IMR-90 (cell line): ENCODE measurements at regions not wholly inside any gene's neighbourhood (a gene's known extent, or its start where the extent isn't known, plus 50 kb on each side); places are given as distances from the start of the nearest gene placed in this dataset.

Source experiments
- ATAC-seq: fragments of 200-7000 bp; cut with Tn5 transposase; 2 replicates; pipeline ENCODE4 v1.9.1; 2020; ENCODE audit warnings: low read depth, mild to moderate bottlenecking, moderate library complexity
- BruUV-seq: library from RNA; stranded (reverse); fragments of 400-500 nt; replicated peaks from 2 replicates; lab custom pipeline; 2021; lab: Mats Ljungman, UMichigan
- CTCF ChIA-PET: fragments of 300-600 bp; formaldehyde crosslinking; extraction: SDS; loops from one replicate; lab custom pipeline; 2021; ENCODE audit warnings: antibody characterized with exemption; lab: Yijun Ruan, JAX
- POLR2A ChIA-PET: fragments of 300-600 bp; sonication (Branson Sonifier 250); formaldehyde crosslinking; loops from one replicate; lab custom pipeline; 2022; ENCODE audit warnings: antibody characterized with exemption; ENCODE audit not compliant: unreplicated experiment; lab: Charles Lee
- DNase-seq: peaks from one replicate; pipeline ENCODE4 v3.0.0; 2013
- H2AFZ ChIP-seq: replicated peaks from 2 replicates; pipeline ENCODE3; 2013; ENCODE audit warnings: low read length, mild to moderate bottlenecking; ENCODE audit not compliant: poor library complexity
- H2AK5ac ChIP-seq: 2 replicates; pipeline ENCODE4 v1.6.1; 2013; ENCODE audit warnings: low read depth, low read length, inconsistent platforms
- H2AK9ac ChIP-seq: replicated peaks from 2 replicates; pipeline ENCODE3; 2013; ENCODE audit warnings: mild to moderate bottlenecking, low read depth, low read length, moderate library complexity; ENCODE audit not compliant: poor library complexity
- H2BK120ac ChIP-seq: 2 replicates; pipeline ENCODE4 v1.6.1; 2013; ENCODE audit warnings: low read depth, low read length, inconsistent platforms
- H2BK15ac ChIP-seq: 3 replicates; pipeline ENCODE4 v1.6.1; 2013; ENCODE audit warnings: low read depth, low read length, inconsistent platforms
- H2BK20ac ChIP-seq: 2 replicates; pipeline ENCODE4 v1.6.1; 2013; ENCODE audit warnings: low read depth, mild to moderate bottlenecking, inconsistent platforms, low read length, moderate library complexity
- H2BK5ac ChIP-seq: 2 replicates; pipeline ENCODE4 v1.6.1; 2013; ENCODE audit warnings: mild to moderate bottlenecking, low read depth, low read length, inconsistent platforms; ENCODE audit not compliant: poor library complexity, severe bottlenecking
- H3K14ac ChIP-seq: replicated peaks from 2 replicates; pipeline ENCODE4 v1.6.1; 2013; ENCODE audit warnings: low read depth, low read length, inconsistent platforms
- H3K18ac ChIP-seq: 2 replicates; pipeline ENCODE4 v1.6.1; 2013; ENCODE audit warnings: low read depth, low read length, control low read depth
- H3K23ac ChIP-seq: 2 replicates; pipeline ENCODE4 v1.6.1; 2013; ENCODE audit warnings: low read depth, low read length, inconsistent platforms
- H3K27ac ChIP-seq: 2 replicates; pipeline ENCODE4 v1.5.1; 2013; ENCODE audit warnings: mild to moderate bottlenecking, control low read depth, low read length; ENCODE audit not compliant: insufficient read depth
- H3K27me3 ChIP-seq: 2 replicates; pipeline ENCODE4 v1.6.1; 2013; ENCODE audit warnings: low read length; ENCODE audit not compliant: control insufficient read depth, insufficient read depth
- H3K36me3 ChIP-seq: 2 replicates; pipeline ENCODE4 v1.6.1; 2013; ENCODE audit warnings: low read length, mixed read lengths; ENCODE audit not compliant: control insufficient read depth, insufficient read depth
- H3K4ac ChIP-seq: 2 replicates; pipeline ENCODE4 v1.6.1; 2013; ENCODE audit warnings: low read depth, low read length, inconsistent platforms
- H3K4me1 ChIP-seq: 2 replicates; pipeline ENCODE4 v1.6.1; 2013; ENCODE audit warnings: low read length, mixed read lengths; ENCODE audit not compliant: control insufficient read depth, insufficient read depth
- H3K4me2 ChIP-seq: 2 replicates; pipeline ENCODE4 v1.6.1; 2013; ENCODE audit warnings: low read depth, mild to moderate bottlenecking, control low read depth, low read length, moderate library complexity
- H3K4me3 ChIP-seq: 2 replicates; pipeline ENCODE4 v1.5.1; 2013; ENCODE audit warnings: low read depth, mild to moderate bottlenecking, control low read depth, low read length, moderate library complexity; ENCODE audit not compliant: insufficient read depth
- H3K56ac ChIP-seq: 2 replicates; pipeline ENCODE4 v1.6.1; 2013; ENCODE audit warnings: low read length, inconsistent platforms; ENCODE audit not compliant: insufficient read depth; ENCODE audit errors: extremely low read depth
- H3K79me1 ChIP-seq, 2 experiments: 2 replicates each; pipeline ENCODE4 v1.6.1; 2013; ENCODE audit warnings: low read length in 2 of 2, inconsistent platforms in 1 of 2, low read depth in 1 of 2
- H3K9ac ChIP-seq: 2 replicates; pipeline ENCODE4 v1.6.1; 2013; ENCODE audit warnings: low read depth, low read length, control low read depth
- H3K9me1 ChIP-seq: 2 replicates; pipeline ENCODE4 v1.6.1; 2013; ENCODE audit warnings: low read length, inconsistent platforms; ENCODE audit not compliant: insufficient read depth
- H3K9me3 ChIP-seq: 2 replicates; pipeline ENCODE4 v1.6.1; 2013; ENCODE audit warnings: low read length; ENCODE audit not compliant: control insufficient read depth, insufficient read depth
- H4K20me1 ChIP-seq: 2 replicates; pipeline ENCODE4 v1.6.1; 2013; ENCODE audit warnings: low read length, inconsistent platforms; ENCODE audit not compliant: insufficient read depth
- H4K5ac ChIP-seq: 2 replicates; pipeline ENCODE4 v1.6.1; 2013; ENCODE audit warnings: mild to moderate bottlenecking, low read depth, low read length, control low read depth
- H4K8ac ChIP-seq, 2 experiments: 2 replicates each; pipeline ENCODE4 v1.6.1; 2013; ENCODE audit warnings: low read depth in 2 of 2, low read length in 2 of 2, control low read depth in 1 of 2, inconsistent platforms in 1 of 2
- H4K91ac ChIP-seq: 2 replicates; pipeline ENCODE4 v1.6.1; 2013; ENCODE audit warnings: low read depth, low read length, inconsistent platforms; ENCODE audit not compliant: insufficient read depth
- BHLHE40 ChIP-seq: fragments of 150-350 bp; IDR thresholded peaks from 2 replicates; pipeline ENCODE4 v1.6.1; 2016; ENCODE audit warnings: mild to moderate bottlenecking, low read depth, low read length
- CEBPB ChIP-seq: IDR thresholded peaks from 2 replicates; pipeline ENCODE4 v1.6.1; 2012; ENCODE audit warnings: low read depth, low read length, improper control_type of control experiment
- CHD1 ChIP-seq: IDR thresholded peaks from 2 replicates; pipeline ENCODE4 v1.6.1; 2012; ENCODE audit warnings: low read depth, low read length, improper control_type of control experiment
- CTCF ChIP-seq: conservative IDR thresholded peaks from 2 replicates; pipeline ENCODE4 v1.5.1; 2012; ENCODE audit warnings: mild to moderate bottlenecking, low read depth, low read length, improper control_type of control experiment
- ELK1 ChIP-seq: fragments of 150-350 bp; IDR thresholded peaks from 2 replicates; pipeline ENCODE4 v1.6.1; 2016; ENCODE audit warnings: low read depth, mild to moderate bottlenecking, low read length, moderate library complexity, borderline replicate concordance
- FOS ChIP-seq: fragments of 150-350 bp; IDR thresholded peaks from 2 replicates; pipeline ENCODE4 v1.6.1; 2016; ENCODE audit warnings: low read depth, low read length
- MAFK ChIP-seq: IDR thresholded peaks from 2 replicates; pipeline ENCODE4 v1.6.1; 2012; ENCODE audit warnings: low read depth, low read length, improper control_type of control experiment
- MAZ ChIP-seq: IDR thresholded peaks from 2 replicates; pipeline ENCODE4 v1.6.1; 2012; ENCODE audit warnings: low read depth, mild to moderate bottlenecking, low read length, improper control_type of control experiment, moderate library complexity, borderline replicate concordance
- MXI1 ChIP-seq: IDR thresholded peaks from 2 replicates; pipeline ENCODE4 v1.6.1; 2012; ENCODE audit warnings: low read depth, mild to moderate bottlenecking, low read length, moderate library complexity, borderline replicate concordance
- NFE2L2 ChIP-seq: fragments of 150-350 bp; IDR thresholded peaks from 2 replicates; pipeline ENCODE4 v1.6.1; 2016; ENCODE audit warnings: low read depth, mild to moderate bottlenecking, low read length
- POLR2A ChIP-seq: IDR thresholded peaks from 2 replicates; pipeline ENCODE4 v1.6.1; 2012; ENCODE audit warnings: mild to moderate bottlenecking, low read depth, low read length
- RAD21 ChIP-seq: IDR thresholded peaks from 2 replicates; pipeline ENCODE4 v1.6.1; 2012; ENCODE audit warnings: low read length, improper control_type of control experiment
- RCOR1 ChIP-seq: IDR thresholded peaks from 2 replicates; pipeline ENCODE4 v1.6.1; 2012; ENCODE audit warnings: mild to moderate bottlenecking, low read length, improper control_type of control experiment; ENCODE audit not compliant: insufficient replicate concordance
- RFX5 ChIP-seq: IDR thresholded peaks from 2 replicates; pipeline ENCODE4 v1.8.0; 2012; ENCODE audit warnings: low read depth, mild to moderate bottlenecking, low read length, moderate library complexity
- SMC3 ChIP-seq: fragments of 150-350 bp; IDR thresholded peaks from 2 replicates; pipeline ENCODE4 v1.6.1; 2016; ENCODE audit warnings: low read depth, mild to moderate bottlenecking, antibody characterized with exemption, low read length, moderate library complexity
- USF2 ChIP-seq: fragments of 150-350 bp; IDR thresholded peaks from 2 replicates; pipeline ENCODE4 v1.6.1; 2017; ENCODE audit warnings: mild to moderate bottlenecking, antibody characterized with exemption, low read length, low read depth
- WGBS, 2 experiments: methylation state at CpG; one replicate each; pipeline versions ENCODE4 v1.1.5 to v1.1.7; 2013; ENCODE audit warnings: missing lambda C conversion rate in 2 of 2; ENCODE audit not compliant: insufficient read length in 1 of 2; ENCODE audit errors: extremely low coverage in 2 of 2; 5-methylcytosine and 5-hydroxymethylcytosine counted together
- dilution Hi-C: fragments of 300-500 bp; cut with HindIII; formaldehyde crosslinking; loops from one replicate; pipeline ENCODE4 v1.14.3; 2018; ENCODE audit warnings: low sequenced_read_pairs; ENCODE audit not compliant: unreplicated experiment
- in situ Hi-C: fragments of 300-500 bp; cut with MboI; formaldehyde crosslinking; loops from 3 replicates; pipeline ENCODE4 v1.14.3; 2019; ENCODE audit warnings: low sequenced_read_pairs, inconsistent platforms, mixed read lengths
- intact Hi-C: fragments of 100-400 bp; cut with micrococcal nuclease; formaldehyde crosslinking; loops from 2 replicates; pipeline ENCODE4 v1.10.0; 2022

- H3K4me3 ChIP-seq = no peak overlapping the region
- no peak overlapping the region for H3K27ac ChIP-seq
- H4K20me1 ChIP-seq = no peaks in the 10 kb centered on the region
- no peak overlapping the region for H2BK15ac ChIP-seq
- H2BK20ac ChIP-seq = no peak overlapping the region
- H3K14ac ChIP-seq = no peak overlapping the region
- no peaks in the 10 kb centered on the region for H3K36me3 ChIP-seq
- in situ Hi-C loops (no loop called here), intact Hi-C loops (no loop called here), dilution Hi-C loops (no loop called here)
- ATAC-seq (no peak), DNase-seq (no peak)
- no peak overlapping the region for H2BK120ac ChIP-seq
- H2BK5ac ChIP-seq = no peak overlapping the region
- H2AFZ ChIP-seq = no peak overlapping the region
- no peaks in the 10 kb centered on the region for H3K9me1 ChIP-seq
- no CpG with 5 or more reads among the region's 1 CpG for WGBS, 2 experiments
- H3K56ac ChIP-seq = no peak overlapping the region
- no peak overlapping the region for H2AK5ac ChIP-seq
- no peak overlapping the region for H3K9ac ChIP-seq
- no TSS peak for BruUV-seq
- H3K4me2 ChIP-seq = no peak overlapping the region
- no peak overlapping the region for H4K8ac ChIP-seq
- CTCF ChIA-PET = no interaction called here
- POLR2A ChIA-PET = no interaction called here
- no peak overlapping the region for H3K18ac ChIP-seq
- no peak overlapping the region for H4K91ac ChIP-seq
- no peaks in the 10 kb centered on the region for H3K27me3 ChIP-seq
- no peaks in the 10 kb centered on the region for H3K79me1 ChIP-seq
- H4K5ac ChIP-seq = no peak overlapping the region
- no peak overlapping the region for H3K23ac ChIP-seq
- no peak overlapping the region for H3K4ac ChIP-seq
- H3K4me1 ChIP-seq = peaks cover 3% of the 10 kb centered on the region
- no peak overlapping the region for H2AK9ac ChIP-seq
- TF ChIP-seq CTCF (no peak), ELK1 (no peak), FOS (no peak), MAZ (no peak), SMC3 (no peak), RCOR1 (no peak), USF2 (no peak), RAD21 (no peak), MXI1 (no peak), POLR2A (no peak), RFX5 (no peak), NFE2L2 (no peak), CEBPB (no peak), BHLHE40 (no peak), MAFK (no peak), CHD1 (no peak)
- no peaks in the 10 kb centered on the region for H3K9me3 ChIP-seq
These were observed 706.4 kb upstream of the NR2F2 start for GRCh38 chr15:95624100-95624499.
